Activated CD4-positive, alpha-beta T cell treated with anti-CD3 and anti-CD28 coated beads, Interleukin-2, Interleukin-6, amounts not matched to agents 100 ng/mL and 50 ng/mL, durations not matched to agents 16 hours and 8 hours (primary cell): ENCODE measurements at regions not wholly inside any gene's neighbourhood (a gene's known extent, or its start where the extent isn't known, plus 50 kb on each side); places are given as distances from the start of the nearest gene placed in this dataset.

Experiments
- DNase-seq: peaks from one replicate; pipeline ENCODE4 v3.0.0-alpha.2; 2020

DNA sequence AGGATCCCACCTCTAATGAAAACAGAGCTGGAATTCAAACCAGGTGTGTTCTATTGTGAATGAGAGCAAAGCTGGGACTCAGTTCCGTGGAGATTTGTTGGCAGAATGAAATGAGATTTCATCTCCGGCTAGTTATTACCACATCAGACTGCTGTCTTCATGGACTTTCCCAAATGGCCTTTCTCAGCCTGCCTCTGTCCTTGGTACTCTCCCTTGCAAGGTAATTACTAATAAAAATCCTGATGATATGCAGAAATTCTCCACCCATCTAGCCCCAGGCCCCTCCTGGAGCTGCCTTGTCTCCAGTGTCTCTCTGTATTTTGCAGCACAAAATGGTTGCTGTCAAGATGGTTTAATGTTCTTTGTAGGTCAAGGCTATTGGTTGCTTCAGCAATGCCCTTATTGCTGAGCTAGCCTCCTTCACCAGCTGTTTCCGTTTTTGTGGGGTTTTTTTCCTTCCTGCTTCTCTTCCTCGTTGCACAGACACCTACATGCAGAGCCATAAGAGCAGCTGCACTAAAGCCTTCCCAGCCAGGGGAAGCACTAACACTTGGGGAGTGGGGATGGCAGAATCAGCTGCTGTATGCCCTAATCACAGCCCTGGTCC lies 185.0 kb upstream of the GHITM start:
- DNase-seq, result no peak

DNA sequence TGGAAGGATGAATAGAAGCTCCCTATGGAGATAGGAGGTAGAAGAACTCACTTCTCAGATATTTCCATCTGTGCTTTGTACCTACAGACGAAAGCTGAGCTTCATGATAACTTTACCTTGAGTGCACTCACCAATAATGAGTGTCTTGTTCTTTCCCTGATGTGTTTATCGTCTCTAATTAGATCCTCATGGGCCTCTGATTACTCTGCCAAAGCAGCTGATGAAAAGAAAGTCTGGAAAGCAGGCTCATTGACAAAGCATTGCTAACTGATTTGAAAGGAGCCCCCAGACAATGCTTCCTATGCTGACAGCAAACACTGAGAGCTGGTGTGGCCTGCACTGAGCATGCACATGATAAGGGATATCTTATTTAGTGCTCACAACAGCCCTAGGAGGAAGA lies 183.9 kb upstream of the GHITM start:
- DNase-seq, result no peak

DNA sequence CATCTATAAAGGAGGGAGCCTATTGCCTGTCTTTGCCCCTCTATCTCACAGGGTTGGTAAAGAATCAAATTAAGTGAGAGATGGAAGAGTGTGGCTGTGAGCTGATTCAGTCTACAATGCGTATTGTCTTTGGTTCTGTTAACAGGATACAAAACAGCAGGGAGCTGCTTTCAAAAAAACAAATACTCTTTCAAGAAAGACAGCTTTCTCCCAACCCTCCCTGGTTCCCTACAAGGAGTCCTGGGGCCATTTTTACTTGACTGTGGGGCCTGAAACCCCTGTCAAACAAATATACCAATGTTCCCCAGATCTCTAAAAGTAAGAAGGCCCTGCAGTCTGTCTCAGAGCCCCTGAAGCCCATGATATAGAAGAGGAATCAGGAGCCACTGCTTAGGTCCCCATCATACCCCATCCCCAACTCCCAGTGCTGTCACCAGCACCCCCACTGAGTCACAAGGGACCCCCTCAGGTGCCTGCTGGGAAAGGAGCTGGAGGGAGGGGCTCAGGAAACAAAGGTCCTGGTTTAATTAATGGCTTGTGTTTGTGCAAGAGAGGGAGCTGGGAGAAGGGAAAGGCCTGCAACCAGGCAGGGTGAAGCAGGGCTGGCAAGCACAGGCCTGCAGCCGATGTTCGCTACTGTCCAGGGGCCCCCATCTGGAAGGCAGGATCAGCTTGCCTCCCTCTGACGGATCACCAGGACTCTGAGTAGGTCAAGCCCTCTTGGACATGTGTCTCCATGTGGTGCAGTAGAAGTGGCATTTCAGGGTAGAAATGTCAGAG lies 182.0 kb upstream of the GHITM start:
- no peak for DNase-seq

DNA sequence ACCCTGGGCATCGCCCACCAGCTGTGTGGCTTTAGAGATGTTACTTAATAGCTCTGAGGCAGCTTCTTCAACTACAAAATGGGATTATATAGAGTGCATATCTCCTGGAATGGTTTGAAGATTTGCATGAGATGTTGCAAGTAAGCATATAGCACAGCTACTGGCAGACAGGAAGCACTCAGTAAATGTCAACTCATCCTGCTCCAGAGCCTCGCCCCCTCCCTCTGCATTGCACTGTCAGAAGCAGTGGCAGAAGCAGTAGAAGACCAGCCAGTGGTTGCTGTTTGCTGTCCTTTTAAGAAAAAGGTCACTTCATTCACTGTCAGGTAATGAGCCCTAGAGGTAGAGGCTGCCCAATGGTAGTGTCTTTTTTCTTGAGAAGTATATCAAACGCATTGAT lies 180.0 kb upstream of the GHITM start:
- DNase-seq, result no peak

DNA sequence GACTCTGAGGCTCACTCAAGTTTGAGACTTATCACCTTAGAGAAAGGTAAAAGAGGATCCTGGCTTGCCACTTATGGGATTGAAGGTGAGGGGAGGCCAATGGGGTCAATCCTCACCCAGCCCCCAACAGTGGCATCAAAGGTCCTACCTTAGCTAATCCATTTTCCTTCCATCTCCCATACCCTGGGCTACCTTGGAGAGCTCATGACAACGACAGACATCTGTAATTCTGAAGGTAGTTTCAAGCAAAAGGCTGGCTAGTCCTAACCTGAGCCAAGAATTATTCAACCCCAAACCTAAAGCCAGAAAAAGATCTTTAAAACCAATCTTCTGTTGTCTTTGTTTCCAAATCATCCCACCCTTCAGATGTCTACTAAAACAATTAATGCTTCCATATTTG lies 179.2 kb upstream of the GHITM start:
- DNase-seq, result no peak

DNA sequence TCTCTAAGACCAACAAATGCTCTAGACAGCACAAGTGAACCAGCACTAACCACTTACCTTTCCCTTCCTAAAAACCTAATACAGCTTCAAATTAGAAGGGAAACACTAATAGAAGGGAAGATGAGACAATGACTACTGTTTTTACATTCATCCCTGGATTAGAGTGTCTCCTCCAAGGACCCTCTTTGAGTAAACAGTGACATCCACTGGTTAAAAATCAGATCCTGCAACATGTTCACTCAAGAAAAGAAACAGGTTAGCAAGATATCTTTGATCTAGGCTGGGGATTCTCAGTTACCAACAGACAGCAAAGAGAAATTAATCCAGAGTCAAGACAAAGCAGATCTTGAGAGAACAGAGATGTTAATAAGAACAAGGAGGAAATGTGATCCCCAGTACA lies 177.7 kb upstream of the GHITM start:
- DNase-seq, result no peak

DNA sequence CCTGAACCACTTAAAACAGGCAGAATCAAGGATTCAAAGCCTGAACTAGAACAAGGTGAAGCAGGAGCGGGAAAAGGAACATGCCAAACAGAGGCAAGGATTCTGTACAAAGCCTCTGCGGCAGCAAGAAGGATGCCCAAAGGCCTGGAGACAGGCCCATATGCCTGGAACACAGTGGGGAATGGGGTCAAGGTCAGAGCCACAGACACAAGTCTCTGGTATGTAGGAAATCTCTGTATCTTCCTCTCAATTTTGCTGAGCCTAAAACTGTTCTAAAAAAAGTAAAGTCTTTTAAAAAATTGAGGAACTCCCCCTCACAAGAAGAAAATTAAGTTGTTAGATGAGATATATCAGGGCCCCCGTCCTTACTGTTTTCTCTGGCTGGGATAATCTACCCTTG lies 175.9 kb upstream of the GHITM start:
- no peak for DNase-seq

DNA sequence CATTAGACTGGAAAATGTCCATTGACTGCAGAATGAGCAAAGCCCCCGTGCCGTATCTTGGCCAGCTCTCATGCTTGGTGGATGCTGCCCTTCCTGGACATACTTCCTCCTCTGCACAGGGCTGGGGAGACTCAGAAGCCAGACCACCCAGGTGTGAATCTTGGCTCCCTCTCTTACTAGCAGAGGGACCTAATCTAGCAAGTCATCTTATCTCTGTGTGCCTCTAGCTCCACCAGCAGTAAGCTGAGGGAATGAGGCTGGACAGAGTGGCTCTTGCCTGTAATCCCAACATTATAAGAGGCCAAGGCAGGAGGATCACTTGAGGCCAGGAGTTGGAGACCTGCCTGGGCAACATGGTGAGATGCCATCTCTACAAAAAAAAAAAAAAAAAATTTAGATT lies 173.8 kb upstream of the GHITM start:
- no peak for DNase-seq

DNA sequence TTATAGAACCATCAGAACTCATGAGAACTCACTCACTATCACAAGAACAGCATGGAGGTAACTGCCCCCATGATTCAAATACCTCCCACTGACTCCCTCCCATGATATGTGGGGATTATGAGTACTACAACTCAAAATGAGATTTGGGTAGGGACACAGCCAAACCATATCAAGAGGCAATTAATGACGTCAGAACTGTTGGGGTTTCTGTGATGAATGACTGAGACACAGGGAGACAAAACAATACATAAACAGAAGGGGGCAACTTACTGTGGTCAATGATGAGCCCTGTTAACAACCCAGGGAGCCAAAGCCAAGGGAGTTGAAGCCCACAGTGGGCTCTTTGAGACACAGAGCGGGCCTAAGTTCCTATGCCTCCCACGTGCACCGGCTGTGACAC lies 171.3 kb upstream of the GHITM start:
- DNase-seq, result no peak

DNA sequence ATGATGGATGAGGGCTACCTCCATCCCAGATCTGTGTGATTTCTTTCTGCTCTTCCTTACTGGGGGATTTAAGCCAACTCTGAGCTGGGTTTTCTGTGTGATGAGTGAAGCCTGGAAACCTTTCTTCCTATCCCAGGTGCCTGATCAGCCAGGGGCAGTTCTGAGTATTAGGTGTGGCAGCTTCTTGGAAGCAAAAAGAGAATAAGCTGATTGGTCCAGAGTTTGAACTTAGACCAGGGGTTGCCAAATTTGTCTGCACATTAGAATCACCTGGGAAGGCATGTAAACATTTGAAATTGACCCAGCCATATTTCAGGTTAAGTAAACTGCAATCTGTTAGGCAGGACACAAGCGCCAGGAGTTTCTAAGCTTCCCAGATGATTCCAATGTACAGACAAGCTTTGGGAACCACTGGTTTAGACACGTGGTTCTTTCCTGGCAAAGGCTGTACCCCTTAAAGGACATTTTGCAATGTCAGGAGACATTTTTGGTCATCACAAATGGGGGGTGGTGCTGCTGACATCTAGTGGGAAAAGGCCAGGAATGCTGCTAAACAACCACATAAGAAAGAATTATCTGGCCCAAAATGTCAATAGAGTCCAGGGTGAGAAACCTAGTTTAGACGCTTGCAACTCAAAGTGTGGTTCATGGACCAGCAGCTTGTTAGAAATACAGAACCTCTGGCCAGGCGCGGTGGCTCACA lies 160.5 kb upstream of the GHITM start:
- DNase-seq, result no peak

DNA sequence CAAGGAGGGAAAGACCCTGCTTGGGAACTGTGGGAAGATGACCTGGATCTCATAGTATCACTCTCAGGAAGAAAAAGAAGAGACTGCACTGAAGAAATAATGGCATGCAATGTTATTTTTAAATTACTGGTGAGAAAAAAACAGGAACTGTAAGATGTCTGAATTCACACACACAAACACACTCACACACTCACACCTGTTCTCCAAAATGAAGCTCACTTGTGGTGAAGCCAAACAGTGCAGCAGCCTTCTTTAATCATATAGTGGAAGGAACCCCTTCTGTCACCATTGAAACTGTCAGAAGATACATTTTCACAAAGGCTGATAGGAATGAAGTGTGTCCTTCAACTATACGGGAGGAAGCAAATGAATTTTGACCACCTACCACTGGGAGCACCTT lies 156.5 kb upstream of the GHITM start:
- DNase-seq, result no peak

DNA sequence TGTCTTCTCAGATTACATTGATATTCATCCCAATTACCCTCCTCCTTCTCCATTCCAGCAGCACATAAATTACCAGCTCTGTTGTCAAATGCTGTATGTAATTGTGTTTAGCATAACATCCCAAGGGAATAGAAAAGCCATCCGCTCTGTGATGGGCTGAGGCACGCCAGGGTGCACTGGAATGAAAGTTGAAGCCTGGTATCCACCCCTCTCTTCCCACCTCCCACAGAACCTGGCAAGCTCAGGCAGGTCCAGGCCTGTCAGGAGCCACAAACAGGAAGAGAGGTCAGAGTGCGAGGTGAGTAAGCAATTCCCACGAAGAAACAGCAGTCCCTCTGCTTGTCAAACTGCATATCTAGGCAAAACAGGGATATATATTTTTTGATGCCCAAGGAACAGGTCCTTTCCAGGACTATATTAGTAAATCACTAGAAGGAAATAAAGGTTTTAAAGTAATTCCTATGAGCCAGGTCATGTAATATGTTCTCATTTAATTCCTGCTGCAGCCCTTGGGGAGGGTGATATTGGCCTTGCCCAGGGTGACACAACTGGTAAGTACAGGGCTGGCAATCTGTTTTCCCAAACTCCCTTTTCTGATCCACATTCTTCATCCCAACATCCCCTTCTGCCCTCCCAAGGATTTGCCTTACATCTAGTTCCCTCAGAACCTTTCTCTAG lies 155.6 kb upstream of the GHITM start:
- no peak for DNase-seq

DNA sequence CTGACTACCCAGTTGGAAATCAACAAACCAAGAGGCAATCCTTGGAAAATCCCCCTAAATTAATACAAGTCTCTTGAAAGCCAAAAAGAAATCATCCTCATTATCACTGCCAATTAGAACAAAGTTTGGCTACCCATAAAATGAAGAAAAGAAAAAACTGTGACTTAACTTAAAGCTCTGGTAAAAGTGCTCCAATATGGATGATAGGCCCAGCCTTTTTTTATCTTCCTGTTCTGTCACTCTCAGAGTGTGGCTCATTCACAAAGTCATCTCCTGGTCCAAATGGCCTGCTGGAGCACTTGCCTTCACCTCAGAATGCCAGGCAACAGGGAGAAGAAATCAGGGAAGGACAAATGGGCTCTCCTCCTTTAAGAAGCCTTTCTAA lies 155.1 kb upstream of the GHITM start:
- no peak for DNase-seq

DNA sequence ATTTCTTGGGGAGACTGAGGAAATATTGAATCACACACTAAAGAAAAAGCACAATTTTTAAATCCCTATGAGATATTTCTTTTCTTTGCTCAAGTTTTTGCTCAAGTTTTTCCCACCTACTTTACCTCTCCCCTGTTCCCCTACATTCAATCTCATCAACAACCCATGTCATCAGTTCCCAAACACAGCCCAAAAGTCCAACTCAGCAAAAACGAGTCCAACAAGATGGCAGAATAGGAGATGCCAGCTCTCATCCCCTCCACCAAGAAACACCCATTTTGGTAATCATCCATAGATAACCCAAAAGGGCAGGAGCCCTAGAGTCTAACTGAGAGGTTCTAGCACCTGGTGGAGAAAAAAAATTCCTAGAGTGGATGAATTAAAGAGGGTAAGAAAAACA lies 152.5 kb upstream of the GHITM start:
- DNase-seq, result no peak

DNA sequence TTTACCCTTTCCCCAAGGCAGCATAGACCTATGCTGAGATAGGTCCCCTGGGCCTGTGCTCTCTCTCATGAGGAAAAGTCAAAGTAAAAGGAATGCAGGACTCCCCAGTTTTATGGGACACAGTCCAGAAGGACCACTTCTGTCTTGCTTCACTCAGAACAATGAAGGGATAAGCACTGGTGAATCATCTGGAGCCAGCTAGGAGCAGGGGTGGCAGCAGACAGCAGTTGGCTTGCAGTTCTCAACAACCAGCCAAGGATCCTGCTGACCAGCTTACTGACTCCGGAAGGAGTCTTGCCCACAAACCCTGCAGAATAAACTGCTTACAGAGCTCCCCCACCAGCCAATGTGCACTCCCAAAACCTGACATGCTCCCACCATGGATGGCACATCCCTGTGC lies 152.1 kb upstream of the GHITM start:
- no peak for DNase-seq

DNA sequence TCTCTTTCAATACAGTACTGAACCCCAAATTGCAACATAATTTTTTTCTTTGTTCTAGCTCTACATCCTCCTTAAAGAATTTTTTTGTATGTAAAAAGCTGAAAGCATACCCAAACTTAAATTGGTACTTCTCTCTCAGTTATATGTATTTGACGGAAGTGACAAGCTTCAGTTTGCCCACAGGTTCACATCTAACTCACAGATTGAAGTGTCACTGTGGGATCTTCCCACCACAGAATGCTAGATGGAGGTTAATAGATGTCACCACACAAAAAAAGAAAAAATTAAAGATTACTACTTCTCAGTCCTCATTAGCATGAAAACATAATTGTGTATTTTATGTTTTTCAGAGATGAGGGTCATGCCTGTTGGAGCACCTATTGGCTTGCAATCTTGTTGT lies 150.9 kb upstream of the GHITM start:
- DNase-seq, result no peak

DNA sequence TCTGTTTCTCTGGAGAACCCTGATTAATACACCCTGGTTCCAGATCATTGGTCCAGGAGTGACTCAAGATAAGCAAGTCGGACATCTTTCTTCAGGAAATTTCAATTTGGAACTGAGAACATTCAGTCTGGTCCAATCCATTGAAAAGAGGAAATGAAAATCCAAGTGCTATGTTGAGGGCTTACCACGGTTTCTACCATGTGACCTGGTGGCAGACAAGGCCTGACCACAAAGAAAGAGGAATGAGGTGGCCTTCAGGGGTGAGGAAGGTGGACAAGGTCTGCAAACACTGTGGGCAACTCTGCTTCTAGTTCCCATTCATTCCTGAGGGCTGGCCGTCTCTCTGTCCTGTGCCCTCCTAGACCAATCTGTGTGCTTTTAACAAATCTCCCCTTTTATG lies 149.2 kb upstream of the GHITM start:
- DNase-seq, result no peak

DNA sequence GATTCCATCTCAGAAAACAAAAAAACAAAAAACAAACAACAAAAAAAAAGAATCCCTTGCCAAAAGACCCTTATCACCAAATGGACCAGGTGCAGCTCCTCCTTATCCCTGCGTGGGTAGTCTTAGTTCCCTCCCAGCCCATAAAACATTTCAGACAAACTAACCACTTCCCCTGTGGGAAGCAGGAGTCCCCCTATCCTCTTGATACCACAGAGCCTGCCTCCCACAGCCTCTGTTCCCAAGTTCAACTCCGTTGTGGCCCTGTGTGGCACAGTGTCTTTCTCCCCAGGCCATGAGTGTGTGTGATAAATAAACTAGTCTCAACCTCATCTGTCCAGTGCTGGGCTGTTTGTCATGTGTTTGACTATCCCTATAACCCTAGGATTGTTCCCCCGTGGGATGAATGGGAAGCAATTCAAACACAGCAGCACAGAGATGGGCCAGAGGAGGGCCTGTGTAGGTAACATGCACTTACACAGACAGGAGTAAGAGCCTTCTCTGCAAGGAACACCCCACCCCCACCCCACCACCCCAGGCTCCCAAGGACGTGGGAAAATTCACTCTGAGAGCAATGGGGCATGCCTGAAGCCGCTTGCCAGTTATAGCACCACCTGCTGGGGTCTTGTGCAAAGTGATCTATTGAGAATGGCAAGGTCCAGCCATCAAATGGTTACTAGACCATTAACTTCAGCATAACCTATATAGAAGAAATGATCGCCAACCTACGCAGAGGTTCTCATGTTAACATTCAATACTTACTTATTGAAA lies 147.1 kb upstream of the GHITM start:
- peak; percentile 46 for DNase-seq

DNA sequence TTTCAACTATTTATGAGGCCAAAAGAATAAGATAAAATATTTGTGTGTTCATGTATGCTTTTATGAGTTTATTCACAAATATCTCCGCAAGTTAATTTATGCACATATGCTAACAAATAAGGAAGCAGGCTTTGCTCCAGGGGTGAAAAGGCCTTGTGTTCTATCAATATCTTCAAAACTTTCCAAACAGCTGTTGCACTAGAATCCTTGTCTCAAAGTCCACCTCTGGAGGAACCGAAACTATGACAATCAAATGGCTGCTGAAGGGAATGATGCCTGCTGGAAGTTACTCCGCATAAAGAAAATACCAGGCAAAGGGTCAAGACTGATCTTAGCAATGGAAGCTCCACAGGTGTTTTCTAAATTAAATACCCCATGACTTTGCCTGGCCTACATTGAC lies 145.0 kb upstream of the GHITM start:
- no peak for DNase-seq

DNA sequence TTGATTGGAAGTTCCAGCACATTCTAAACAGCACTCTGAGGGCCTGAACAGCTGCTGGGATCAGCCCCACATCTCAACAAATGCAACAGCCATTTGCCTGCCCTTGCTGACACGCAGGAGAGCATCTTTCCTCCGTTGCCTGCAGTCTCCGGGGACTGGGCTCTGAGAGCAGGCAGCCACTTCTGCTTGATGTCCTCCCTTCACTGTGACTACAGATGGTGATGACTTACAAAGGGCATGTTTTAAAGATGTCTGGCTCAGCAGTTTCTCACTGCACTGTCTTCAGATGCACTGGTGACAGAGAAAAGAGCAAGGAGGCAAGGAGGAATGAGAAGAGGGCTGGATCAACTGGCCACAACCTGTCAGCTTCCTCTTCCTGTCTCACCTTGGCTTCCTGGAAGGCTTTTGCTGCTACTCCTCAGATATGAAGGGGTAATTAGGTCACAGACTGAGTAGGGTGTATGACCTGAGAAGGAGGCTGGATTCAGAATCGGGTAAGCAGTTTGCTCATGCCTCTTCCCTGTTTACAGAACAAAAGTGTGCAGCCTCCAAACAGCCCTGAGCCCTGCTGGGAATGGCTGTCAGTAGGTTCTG lies 143.5 kb upstream of the GHITM start:
- no peak for DNase-seq

DNA sequence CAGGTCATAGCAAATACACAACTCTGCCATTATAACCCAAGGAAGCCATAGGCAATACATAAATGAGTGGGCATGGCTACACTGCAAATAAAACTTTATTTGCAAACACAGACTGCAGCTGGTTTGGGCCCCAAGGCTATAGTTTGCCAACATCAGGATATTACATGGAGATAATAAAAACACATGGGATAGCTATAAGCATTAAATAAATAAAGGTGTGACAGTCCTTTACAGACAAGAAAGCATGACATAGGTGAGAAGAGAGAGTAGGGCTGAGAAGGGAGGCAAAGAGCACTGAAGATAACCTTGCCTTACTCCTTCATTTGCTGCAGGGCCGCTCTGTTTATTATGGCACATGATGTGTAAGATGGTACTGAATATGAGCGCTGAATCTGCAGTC lies 135.1 kb upstream of the GHITM start:
- no peak for DNase-seq

DNA sequence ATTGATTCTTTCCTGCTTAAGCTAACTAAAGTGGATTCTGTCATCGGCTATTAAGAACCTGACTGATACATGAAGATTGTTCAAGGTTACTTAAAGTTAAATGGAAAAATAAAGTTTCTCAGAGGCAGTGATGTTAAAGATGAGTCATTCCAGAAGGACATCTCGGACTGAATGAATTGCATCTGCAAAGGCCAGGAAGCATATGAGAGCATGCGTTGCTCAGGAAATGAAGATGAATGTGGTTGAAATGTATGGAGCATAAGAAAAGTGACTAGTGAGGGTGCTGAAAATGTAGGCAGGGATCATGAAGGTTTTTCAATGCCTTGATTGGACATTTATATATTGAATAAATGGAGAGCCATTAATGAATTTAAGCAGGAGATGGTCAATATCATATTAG lies 133.9 kb upstream of the GHITM start:
- DNase-seq, result no peak

DNA sequence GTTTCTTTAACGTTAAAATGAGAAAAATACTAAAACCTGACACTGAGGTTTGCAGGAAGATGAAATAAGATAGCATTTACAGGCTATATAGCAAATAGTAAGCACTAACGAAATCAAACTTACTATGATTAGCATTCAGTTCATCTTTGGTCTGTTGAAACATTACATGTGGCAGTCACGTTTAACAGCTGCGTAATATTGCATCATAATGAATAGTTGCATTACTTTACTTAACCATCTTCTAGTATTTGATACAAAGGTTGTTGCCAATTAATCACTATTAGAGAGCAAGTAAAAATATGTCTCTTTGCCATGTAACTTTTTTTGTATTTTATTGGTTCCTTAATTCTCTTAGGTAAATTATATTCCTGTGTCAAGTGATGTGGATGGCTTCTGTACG lies 131.8 kb upstream of the GHITM start:
- DNase-seq, result no peak
